ENCODE measurements at regions not wholly inside any gene's neighbourhood (a gene's known extent, or its start where the extent isn't known, plus 50 kb on each side); places are given as distances from the start of the nearest gene placed in this dataset.
"Not testable (repeated sequence)": the region's sequence is repeated elsewhere in the genome, so short reads cannot be mapped to it uniquely, and the experiment has no call there.

DNA sequence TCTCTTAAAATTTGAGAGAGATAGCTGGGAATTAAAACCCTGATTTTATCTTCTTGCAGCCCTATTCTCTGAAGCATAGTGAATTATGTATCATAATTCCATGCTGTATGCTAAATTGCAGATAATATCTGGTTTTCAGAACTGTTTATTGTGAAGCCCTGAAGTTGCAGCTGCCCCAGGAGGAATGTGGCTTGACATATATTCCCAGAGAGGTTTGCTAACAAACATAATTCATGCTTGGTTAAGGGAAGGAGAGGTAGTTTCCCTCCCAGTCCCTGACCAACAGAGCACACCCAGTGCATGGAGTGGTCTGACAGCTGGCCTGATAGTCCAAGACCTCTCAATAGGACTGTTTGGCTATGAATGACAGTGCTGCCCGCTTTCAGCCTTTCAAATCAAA lies 500.6 kb upstream of the MIR17HG start:
- Histone ChIP-seq H3F3A (replicated peaks; ENCODE audit: low read depth) (no peaks in the 10 kb centered on the region), H3K79me2 (replicated peaks; ENCODE audit: insufficient read depth) (0 out of 2 replicates have a peak, but pooled peaks cover 2% of the 10 kb centered on the region), H3K27me3 (ENCODE audit: insufficient read depth) (no peaks in the 10 kb centered on the region), H3K27ac (ENCODE audit: low read depth) (no peak overlapping the region), H3K4me1 (ENCODE audit: insufficient read depth) (peaks cover 25% of the 10 kb centered on the region), H3K9me2 (ENCODE audit: insufficient read depth) (peaks cover 8% of the 10 kb centered on the region; the same call in 1 of the 2 replicates), H3K4me2 (peak overlapping the region; percentile 25; the same call in 1 of the 2 replicates), H3K4me3 (no peak overlapping the region), H4K20me1 (replicated peaks; ENCODE audit: insufficient read depth) (no peaks in the 10 kb centered on the region), H3K36me3 (ENCODE audit: insufficient read depth) (no peaks in the 10 kb centered on the region), H2AFZ (no peak overlapping the region)
- DNase-seq (ENCODE audit: low spot score) (no peak), ATAC-seq (no peak)
- Mint-ChIP-seq H3K27ac (no peak overlapping the region), H3K4me3 (no peak overlapping the region), H3K9me3 (peaks cover 4% of the 10 kb centered on the region; the same call in 1 of the 3 replicates), H3K36me3 (ENCODE audit: low read depth) (peaks cover 4% of the 10 kb centered on the region; the same call in 1 of the 3 replicates), H3K4me1 (peaks cover 31% of the 10 kb centered on the region), H3K27me3 (ENCODE audit: insufficient read depth, low read depth, poor library complexity) (peaks cover 5% of the 10 kb centered on the region)
- TF ChIP-seq, protein P1, sequence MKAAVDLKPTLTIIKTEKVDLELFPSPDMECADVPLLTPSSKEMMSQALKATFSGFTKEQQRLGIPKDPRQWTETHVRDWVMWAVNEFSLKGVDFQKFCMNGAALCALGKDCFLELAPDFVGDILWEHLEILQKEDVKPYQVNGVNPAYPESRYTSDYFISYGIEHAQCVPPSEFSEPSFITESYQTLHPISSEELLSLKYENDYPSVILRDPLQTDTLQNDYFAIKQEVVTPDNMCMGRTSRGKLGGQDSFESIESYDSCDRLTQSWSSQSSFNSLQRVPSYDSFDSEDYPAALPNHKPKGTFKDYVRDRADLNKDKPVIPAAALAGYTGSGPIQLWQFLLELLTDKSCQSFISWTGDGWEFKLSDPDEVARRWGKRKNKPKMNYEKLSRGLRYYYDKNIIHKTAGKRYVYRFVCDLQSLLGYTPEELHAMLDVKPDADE (IDR thresholded peaks at IDR 0.05): no peak
- TF ChIP-seq EZH2phosphoT487 (IDR thresholded peaks at IDR 0.05; ENCODE audit: unreplicated experiment) (no peak), JUNB (IDR thresholded peaks at IDR 0.05; ENCODE audit: unreplicated experiment) (no peak), NANOG (IDR thresholded peaks at IDR 0.05; ENCODE audit: borderline replicate concordance) (no peak), CREB1 (CRISPR knock-in tag; IDR thresholded peaks at IDR 0.05; ENCODE audit: low read depth) (no peak), ZNF114 (CRISPR knock-in tag; IDR thresholded peaks at IDR 0.05) (no peak)
- TF ChIP-seq, protein P2, sequence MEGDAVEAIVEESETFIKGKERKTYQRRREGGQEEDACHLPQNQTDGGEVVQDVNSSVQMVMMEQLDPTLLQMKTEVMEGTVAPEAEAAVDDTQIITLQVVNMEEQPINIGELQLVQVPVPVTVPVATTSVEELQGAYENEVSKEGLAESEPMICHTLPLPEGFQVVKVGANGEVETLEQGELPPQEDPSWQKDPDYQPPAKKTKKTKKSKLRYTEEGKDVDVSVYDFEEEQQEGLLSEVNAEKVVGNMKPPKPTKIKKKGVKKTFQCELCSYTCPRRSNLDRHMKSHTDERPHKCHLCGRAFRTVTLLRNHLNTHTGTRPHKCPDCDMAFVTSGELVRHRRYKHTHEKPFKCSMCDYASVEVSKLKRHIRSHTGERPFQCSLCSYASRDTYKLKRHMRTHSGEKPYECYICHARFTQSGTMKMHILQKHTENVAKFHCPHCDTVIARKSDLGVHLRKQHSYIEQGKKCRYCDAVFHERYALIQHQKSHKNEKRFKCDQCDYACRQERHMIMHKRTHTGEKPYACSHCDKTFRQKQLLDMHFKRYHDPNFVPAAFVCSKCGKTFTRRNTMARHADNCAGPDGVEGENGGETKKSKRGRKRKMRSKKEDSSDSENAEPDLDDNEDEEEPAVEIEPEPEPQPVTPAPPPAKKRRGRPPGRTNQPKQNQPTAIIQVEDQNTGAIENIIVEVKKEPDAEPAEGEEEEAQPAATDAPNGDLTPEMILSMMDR (conservative IDR thresholded peaks at IDR 0.05; ENCODE audit: low read depth in 2 of 2): no peak

DNA sequence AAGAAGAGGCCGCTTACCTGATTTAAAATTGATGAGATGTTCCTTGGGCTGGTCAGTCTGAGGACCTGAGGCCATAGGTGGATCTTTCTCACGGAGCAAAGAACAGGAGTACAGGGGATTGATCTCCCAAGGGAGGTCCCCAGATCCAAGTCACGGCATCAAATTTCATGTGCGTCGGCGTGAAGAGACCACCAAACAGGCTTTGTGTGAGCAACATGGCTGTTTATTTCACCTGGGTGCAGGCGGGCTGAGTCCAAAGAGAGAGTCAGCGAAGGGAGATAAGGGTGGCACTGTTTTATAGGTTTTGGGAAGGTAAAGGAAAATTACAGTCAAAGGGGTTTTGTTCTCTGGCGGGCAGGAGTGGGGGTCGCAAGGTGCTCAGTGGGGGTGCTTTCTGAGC lies 493.8 kb upstream of the MIR17HG start:
- not testable (repeated sequence) for H3K27ac Mint-ChIP-seq; H3K27me3 ChIP-seq (ENCODE audit: insufficient read depth); H3K9me2 ChIP-seq (ENCODE audit: insufficient read depth); H3F3A ChIP-seq (replicated peaks; ENCODE audit: low read depth); H3K36me3 Mint-ChIP-seq (ENCODE audit: low read depth); H3K36me3 ChIP-seq (ENCODE audit: insufficient read depth); H3K4me3 Mint-ChIP-seq; ATAC-seq; H2AFZ ChIP-seq; DNase-seq (ENCODE audit: low spot score); H3K9me3 Mint-ChIP-seq; H3K79me2 ChIP-seq (replicated peaks; ENCODE audit: insufficient read depth); H4K20me1 ChIP-seq (replicated peaks; ENCODE audit: insufficient read depth); H3K27me3 Mint-ChIP-seq (ENCODE audit: insufficient read depth, low read depth, poor library complexity)
- Histone ChIP-seq H3K4me1 (ENCODE audit: insufficient read depth) (peaks cover 13% of the 10 kb centered on the region), H3K4me3 (peak overlapping the region; percentile 44; the same call in 1 of the 2 replicates), H3K27ac (ENCODE audit: low read depth) (peak overlapping the region; percentile 74; the same call in 1 of the 2 replicates), H3K4me2 (peak overlapping the region; percentile 48)
- peaks cover 11% of the 10 kb centered on the region for H3K4me1 Mint-ChIP-seq

DNA sequence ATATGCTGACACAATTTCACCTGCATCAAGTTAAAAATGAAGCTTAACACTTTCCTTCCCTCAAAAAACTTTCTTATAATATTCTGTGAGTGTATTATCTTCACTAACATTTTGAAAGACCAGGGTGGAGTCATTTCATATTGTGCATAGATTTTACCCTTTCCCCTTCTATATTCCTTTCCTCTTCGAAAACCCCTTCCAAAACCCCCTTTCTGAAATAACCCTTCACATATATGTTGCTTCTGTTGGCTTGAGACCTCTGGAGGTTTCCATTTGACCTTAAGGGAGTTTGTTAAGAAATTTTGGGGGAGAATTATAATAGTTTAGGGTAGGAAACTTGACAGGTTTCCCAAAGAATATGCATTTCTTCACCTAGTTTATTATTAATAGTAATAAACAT lies 489.6 kb upstream of the MIR17HG start:
- no peaks in the 10 kb centered on the region for H3K79me2 ChIP-seq (replicated peaks; ENCODE audit: insufficient read depth)
- Mint-ChIP-seq H3K4me3 (no peak overlapping the region), H3K27ac (no peak overlapping the region), H3K36me3 (ENCODE audit: low read depth) (0 out of 3 replicates have a peak, but pooled peaks cover 3% of the 10 kb centered on the region), H3K27me3 (ENCODE audit: insufficient read depth, low read depth, poor library complexity) (peaks cover 5% of the 10 kb centered on the region), H3K9me3 (no peaks in the 10 kb centered on the region; the same call in 2 of the 3 replicates), H3K4me1 (peaks cover 10% of the 10 kb centered on the region)
- no peaks in the 10 kb centered on the region for H3K27me3 ChIP-seq (ENCODE audit: insufficient read depth)
- H3K4me1 ChIP-seq (ENCODE audit: insufficient read depth): peaks cover 13% of the 10 kb centered on the region
- H3K9me2 ChIP-seq (ENCODE audit: insufficient read depth): no peaks in the 10 kb centered on the region
- no peak overlapping the region for H3K4me3 ChIP-seq
- no peak overlapping the region for H3K27ac ChIP-seq (ENCODE audit: low read depth)
- no peak overlapping the region for H2AFZ ChIP-seq
- no peaks in the 10 kb centered on the region for H3F3A ChIP-seq (replicated peaks; ENCODE audit: low read depth)
- no peak for DNase-seq (ENCODE audit: low spot score)
- H4K20me1 ChIP-seq (replicated peaks; ENCODE audit: insufficient read depth): no peaks in the 10 kb centered on the region
- no peak overlapping the region for H3K4me2 ChIP-seq
- no peaks in the 10 kb centered on the region for H3K36me3 ChIP-seq (ENCODE audit: insufficient read depth)
- ATAC-seq: no peak
- no peak for TF ChIP-seq CREB1 (CRISPR knock-in tag; IDR thresholded peaks at IDR 0.05; ENCODE audit: low read depth)
- TF ChIP-seq, protein P3, sequence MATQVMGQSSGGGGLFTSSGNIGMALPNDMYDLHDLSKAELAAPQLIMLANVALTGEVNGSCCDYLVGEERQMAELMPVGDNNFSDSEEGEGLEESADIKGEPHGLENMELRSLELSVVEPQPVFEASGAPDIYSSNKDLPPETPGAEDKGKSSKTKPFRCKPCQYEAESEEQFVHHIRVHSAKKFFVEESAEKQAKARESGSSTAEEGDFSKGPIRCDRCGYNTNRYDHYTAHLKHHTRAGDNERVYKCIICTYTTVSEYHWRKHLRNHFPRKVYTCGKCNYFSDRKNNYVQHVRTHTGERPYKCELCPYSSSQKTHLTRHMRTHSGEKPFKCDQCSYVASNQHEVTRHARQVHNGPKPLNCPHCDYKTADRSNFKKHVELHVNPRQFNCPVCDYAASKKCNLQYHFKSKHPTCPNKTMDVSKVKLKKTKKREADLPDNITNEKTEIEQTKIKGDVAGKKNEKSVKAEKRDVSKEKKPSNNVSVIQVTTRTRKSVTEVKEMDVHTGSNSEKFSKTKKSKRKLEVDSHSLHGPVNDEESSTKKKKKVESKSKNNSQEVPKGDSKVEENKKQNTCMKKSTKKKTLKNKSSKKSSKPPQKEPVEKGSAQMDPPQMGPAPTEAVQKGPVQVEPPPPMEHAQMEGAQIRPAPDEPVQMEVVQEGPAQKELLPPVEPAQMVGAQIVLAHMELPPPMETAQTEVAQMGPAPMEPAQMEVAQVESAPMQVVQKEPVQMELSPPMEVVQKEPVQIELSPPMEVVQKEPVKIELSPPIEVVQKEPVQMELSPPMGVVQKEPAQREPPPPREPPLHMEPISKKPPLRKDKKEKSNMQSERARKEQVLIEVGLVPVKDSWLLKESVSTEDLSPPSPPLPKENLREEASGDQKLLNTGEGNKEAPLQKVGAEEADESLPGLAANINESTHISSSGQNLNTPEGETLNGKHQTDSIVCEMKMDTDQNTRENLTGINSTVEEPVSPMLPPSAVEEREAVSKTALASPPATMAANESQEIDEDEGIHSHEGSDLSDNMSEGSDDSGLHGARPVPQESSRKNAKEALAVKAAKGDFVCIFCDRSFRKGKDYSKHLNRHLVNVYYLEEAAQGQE (IDR thresholded peaks at IDR 0.05; ENCODE audit: unreplicated experiment): no peak
- TF ChIP-seq EZH2 (IDR thresholded peaks at IDR 0.05; ENCODE audit: low read depth, unreplicated experiment): no peak
- no peak for TF ChIP-seq ZNF331 (CRISPR knock-in tag; IDR thresholded peaks at IDR 0.05; ENCODE audit: low read depth)
- TF ChIP-seq POLR2AphosphoS5 (IDR thresholded peaks at IDR 0.05; ENCODE audit: low read depth): no peak
- no peak for TF ChIP-seq NANOG (IDR thresholded peaks at IDR 0.05; ENCODE audit: borderline replicate concordance)
- TF ChIP-seq, protein P2 (conservative IDR thresholded peaks at IDR 0.05; ENCODE audit: low read depth in 2 of 2): no peak
- no peak for TF ChIP-seq ZNF114 (CRISPR knock-in tag; IDR thresholded peaks at IDR 0.05)

Measured in GM23338 (cell line).